ENCODE measurements at regions not wholly inside any gene's neighbourhood (a gene's known extent, or its start where the extent isn't known, plus 50 kb on each side); places are given as distances from the start of the nearest gene placed in this dataset.

- TF ChIP-seq CTCF (IDR thresholded peaks at IDR 0.05) (no peak), EP300 (IDR thresholded peaks at IDR 0.05) (no peak), POLR2A (IDR thresholded peaks at IDR 0.05) (no peak)
Observed at GRCh38 chr10:80751940-80752339, 214.2 kb downstream of the SH2D4B start.
